GM12892 (cell line): ENCODE measurements at regions not wholly inside any gene's neighbourhood (a gene's known extent, or its start where the extent isn't known, plus 50 kb on each side); places are given as distances from the start of the nearest gene placed in this dataset.
A peak's percentile ranks its signal among the peaks of the same experiment; 100 is the strongest.
"Not testable (repeated sequence)": the region's sequence is repeated elsewhere in the genome, so short reads cannot be mapped to it uniquely, and the experiment has no call there.

Source experiments
- DNase-seq: peaks from one replicate; pipeline ENCODE4 v3.0.0; 2011; ENCODE audit not compliant: insufficient read length
- FAIRE-seq: peaks from 2 replicates; lab custom pipeline; 2011; peaks lifted over from hg19 to GRCh38; lab: Jason Lieb, UNC
- POLR2A ChIP-seq: IDR thresholded peaks from 2 replicates; pipeline ENCODE4 v1.6.1; 2011; ENCODE audit warnings: low read depth, low read length, control low read depth
- POLR2AphosphoS5 ChIP-seq: IDR thresholded peaks from 2 replicates; pipeline ENCODE4 v1.6.1; 2011; ENCODE audit warnings: low read depth, low read length, control low read depth
- TAF1 ChIP-seq: IDR thresholded peaks from 2 replicates; pipeline ENCODE4 v1.6.1; 2011; ENCODE audit warnings: low read depth, mild to moderate bottlenecking, control low read depth, low read length, borderline replicate concordance

GRCh38 chr12:67483871-67484554 is 164.5 kb upstream of the DYRK2 start:
- TF ChIP-seq POLR2A (no peak), POLR2AphosphoS5 (no peak), TAF1 (no peak)
- FAIRE-seq (peak; percentile 91), DNase-seq (peak; percentile 2)

- FAIRE-seq (peak; percentile 91), DNase-seq (no peak)
- TF ChIP-seq POLR2AphosphoS5 (no peak), TAF1 (no peak), POLR2A (no peak)
Observed at GRCh38 chr12:67484791-67485480, 163.6 kb upstream of the DYRK2 start.

GRCh38 chr12:67486671-67487070 is 161.9 kb upstream of the DYRK2 start:
- TF ChIP-seq TAF1 (no peak), POLR2AphosphoS5 (no peak), POLR2A (no peak)
- no peak for DNase-seq
- no peak for FAIRE-seq

GRCh38 chr12:67488349-67488748 is 160.2 kb upstream of the DYRK2 start:
- DNase-seq, FAIRE-seq: not testable (repeated sequence)

GRCh38 chr12:67489007-67489406 is 159.5 kb upstream of the DYRK2 start:
- no peak for FAIRE-seq
- no peak for DNase-seq
- TF ChIP-seq POLR2AphosphoS5 (no peak), POLR2A (no peak), TAF1 (no peak)

GRCh38 chr12:67496581-67496980 is 152.0 kb upstream of the DYRK2 start:
- no peak for TF ChIP-seq POLR2AphosphoS5
- no peak for TF ChIP-seq TAF1
- no peak for TF ChIP-seq POLR2A
- FAIRE-seq (no peak), DNase-seq (no peak)

GRCh38 chr12:67498991-67499390 is 149.6 kb upstream of the DYRK2 start:
- DNase-seq, result no peak
- FAIRE-seq, result no peak
- no peak for TF ChIP-seq POLR2AphosphoS5
- TF ChIP-seq POLR2A, result no peak
- TF ChIP-seq TAF1, result no peak

GRCh38 chr12:67501362-67501761 is 147.2 kb upstream of the DYRK2 start:
- FAIRE-seq, result no peak
- DNase-seq, result no peak
- TF ChIP-seq POLR2AphosphoS5 (no peak), TAF1 (no peak), POLR2A (no peak)

- no peak for TF ChIP-seq TAF1
- TF ChIP-seq POLR2AphosphoS5, result no peak
- no peak for TF ChIP-seq POLR2A
- FAIRE-seq (no peak), DNase-seq (no peak)
Observed at GRCh38 chr12:67504026-67504425, 144.5 kb upstream of the DYRK2 start.

- TF ChIP-seq POLR2A (no peak), POLR2AphosphoS5 (no peak), TAF1 (no peak)
- DNase-seq (no peak), FAIRE-seq (no peak)
Observed at GRCh38 chr12:67506739-67507138, 141.8 kb upstream of the DYRK2 start.

- DNase-seq (no peak), FAIRE-seq (no peak)
- no peak for TF ChIP-seq POLR2AphosphoS5
- TF ChIP-seq POLR2A, result no peak
- TF ChIP-seq TAF1, result no peak
Observed at GRCh38 chr12:67508830-67509229, 139.7 kb upstream of the DYRK2 start.
